Activated naive CD4-positive, alpha-beta T cell treated with anti-CD3 and anti-CD28 coated beads, Interleukin-2, amount 50 U/mL, for 72 hours (primary cell): ENCODE measurements at regions not wholly inside any gene's neighbourhood (a gene's known extent, or its start where the extent isn't known, plus 50 kb on each side); places are given as distances from the start of the nearest gene placed in this dataset.
A peak's percentile ranks its signal among the peaks of the same experiment; 100 is the strongest.

Experiments used
- ATAC-seq, 2 donors: fragments of 150-1000 bp; cut with Tn5 transposase; 2 replicates each; pipeline ENCODE4 v1.10.0; 2021; ENCODE audit warnings: mild to moderate bottlenecking in 2 of 2, moderate library complexity in 2 of 2
- DNase-seq, 2 donors: peaks; one replicate each; pipeline ENCODE4 v3.0.0; 2021 to 2022; ENCODE audit warnings: low spot score in 2 of 2
- H3K27ac Mint-ChIP-seq, 2 donors: one replicate each; pipeline ENCODE4 v1.8.0; 2022; ENCODE audit warnings: mild to moderate bottlenecking in 2 of 2, mixed read lengths in 2 of 2
- H3K36me3 Mint-ChIP-seq, 2 donors: one replicate each; pipeline ENCODE4 v1.8.0; 2022; ENCODE audit warnings: mixed read lengths in 2 of 2
- H3K9me3 Mint-ChIP-seq, 2 donors: one replicate each; pipeline ENCODE4 v1.8.0; 2022; ENCODE audit warnings: mixed read lengths in 2 of 2

DNA sequence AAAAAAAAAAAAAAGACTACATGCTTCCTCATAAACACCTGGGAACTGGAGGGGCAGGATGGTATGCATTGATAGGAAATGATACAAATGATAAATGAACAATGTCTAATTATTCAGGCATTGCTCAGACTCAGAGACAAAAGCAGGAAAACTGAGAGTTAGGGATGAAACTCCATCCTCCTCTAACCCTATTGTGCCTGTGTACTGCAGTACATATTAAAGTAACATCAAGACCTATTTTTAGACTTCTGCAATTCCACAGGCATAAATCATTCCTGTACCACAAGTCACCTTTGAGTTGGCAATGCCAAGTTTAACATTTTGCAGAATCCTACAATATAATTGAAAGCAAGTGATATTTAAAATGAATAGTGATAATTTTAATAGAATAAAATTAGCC lies 156.5 kb upstream of the USP15 start:
- no peak for DNase-seq
- peaks cover 0 to 4% of the 10 kb centered on the region in 2 donors for H3K36me3 Mint-ChIP-seq
- H3K27ac Mint-ChIP-seq = peak overlapping the region in 1 of 2 donors; percentile 9
- no peak for ATAC-seq
- H3K9me3 Mint-ChIP-seq = no peaks in the 10 kb centered on the region

DNA sequence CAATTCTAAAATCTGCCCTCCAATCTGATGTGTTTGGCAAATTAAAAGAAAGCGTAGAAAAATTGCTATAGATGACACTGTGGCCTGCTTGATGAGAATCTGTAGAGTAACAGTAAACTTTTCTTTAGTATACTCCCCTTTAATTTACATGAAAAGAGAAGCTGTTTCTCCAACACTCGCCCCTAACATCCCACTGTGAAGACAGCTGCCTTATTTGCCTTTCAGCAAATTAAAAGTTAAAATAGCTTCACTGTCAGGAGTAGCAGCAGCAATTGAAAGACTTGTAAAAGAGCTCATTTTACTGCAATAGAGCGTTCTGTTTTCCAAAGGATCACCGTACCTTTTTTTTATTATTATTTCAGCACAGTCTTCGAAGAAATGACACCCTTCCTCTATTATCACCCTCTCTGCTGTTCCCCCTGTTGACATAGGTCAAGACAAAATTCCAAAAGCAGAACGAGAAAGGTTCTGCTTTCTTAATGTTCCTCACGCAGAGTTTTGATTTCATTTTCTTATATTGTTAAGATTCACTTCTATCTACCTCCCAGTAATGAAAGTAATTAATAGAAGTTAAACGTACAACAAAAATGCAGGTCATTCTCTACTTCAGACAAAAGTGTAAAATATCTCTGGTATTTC lies 153.5 kb upstream of the USP15 start:
- Mint-ChIP-seq H3K27ac (no peak overlapping the region), H3K36me3 (peaks cover 0 to 16% of the 10 kb centered on the region in 2 donors), H3K9me3 (peaks cover 6 to 9% of the 10 kb centered on the region in 2 donors)
- ATAC-seq = no peak
- DNase-seq = no peak

DNA sequence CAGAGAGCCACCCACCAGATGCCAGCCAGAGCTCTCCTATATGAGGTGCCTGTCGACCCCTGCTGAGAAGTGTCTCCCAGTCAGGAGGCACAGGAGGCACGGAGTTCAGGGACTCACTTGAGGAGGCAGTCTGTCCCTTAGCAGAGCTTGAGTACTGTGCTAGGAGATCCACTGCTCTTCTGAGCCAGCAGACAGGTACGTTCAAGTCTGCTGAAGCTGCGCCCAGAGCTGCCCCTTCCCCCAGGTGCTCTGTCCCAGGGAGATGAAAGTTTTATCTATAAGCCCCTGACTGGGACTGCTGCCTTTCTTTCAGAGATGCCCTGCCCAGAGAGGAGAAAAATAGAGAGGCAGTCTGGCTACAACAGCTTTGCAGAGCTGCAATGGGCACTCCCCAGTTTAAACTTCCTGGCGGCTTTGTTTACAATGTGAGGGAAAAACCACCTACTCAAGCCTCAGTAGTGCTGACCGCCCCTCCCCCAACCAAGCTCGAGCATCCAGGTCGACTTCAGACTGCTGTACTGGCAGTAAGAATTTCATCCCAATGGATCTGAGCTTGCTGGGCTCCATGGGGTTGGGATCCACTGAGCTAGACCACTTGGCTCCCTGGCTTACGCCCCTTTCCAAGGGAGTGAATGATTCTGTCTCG lies 146.7 kb upstream of the USP15 start:
- H3K36me3 Mint-ChIP-seq = peaks cover 0 to 12% of the 10 kb centered on the region in 2 donors
- no peak for DNase-seq
- H3K9me3 Mint-ChIP-seq = peaks cover 6 to 11% of the 10 kb centered on the region in 2 donors
- ATAC-seq = no peak
- no peak overlapping the region for H3K27ac Mint-ChIP-seq

DNA sequence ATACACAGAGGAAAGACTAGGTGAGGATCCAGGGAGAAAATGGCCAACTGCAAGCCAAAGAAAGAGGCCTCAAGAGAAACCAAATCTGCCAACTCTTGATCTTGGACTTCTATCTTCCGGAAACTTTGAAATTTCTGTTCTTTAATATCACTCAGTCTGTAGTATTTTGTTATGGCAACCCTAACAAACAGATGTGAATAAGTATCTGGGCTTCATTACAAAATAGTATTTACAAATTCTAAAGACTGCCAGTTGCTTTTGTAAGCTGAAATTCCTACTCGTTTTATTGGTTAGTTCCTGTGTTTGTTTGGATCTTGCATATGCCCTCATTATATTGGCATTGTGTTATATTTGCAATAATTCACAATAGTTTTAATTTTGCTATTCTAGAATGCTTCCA lies 143.2 kb upstream of the USP15 start:
- Mint-ChIP-seq H3K9me3 (no peaks in the 10 kb centered on the region), H3K36me3 (no peaks in the 10 kb centered on the region), H3K27ac (no peak overlapping the region)
- no peak for DNase-seq
- ATAC-seq = no peak

DNA sequence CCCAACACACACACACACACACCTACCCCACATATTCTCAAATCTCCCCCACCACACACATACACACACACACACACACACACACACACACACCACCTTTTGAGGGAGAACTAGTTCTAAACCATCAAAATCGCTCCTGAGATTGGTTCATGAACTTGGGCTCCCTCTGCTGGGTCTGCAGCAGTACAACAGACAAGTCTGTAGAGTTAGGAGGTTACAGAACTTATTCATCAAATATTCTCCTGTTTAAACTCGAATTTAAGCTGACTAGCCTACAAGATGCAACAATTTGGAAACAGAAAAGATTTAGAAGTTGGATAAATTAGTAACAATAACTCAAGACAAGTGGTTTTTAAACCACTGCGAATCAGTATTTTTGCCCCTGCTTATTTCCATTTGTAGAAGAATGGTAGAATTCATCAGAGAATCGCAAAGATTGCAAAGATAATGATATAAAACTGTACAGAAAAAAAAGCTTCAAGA lies 136.4 kb upstream of the USP15 start:
- H3K36me3 Mint-ChIP-seq = no peaks in the 10 kb centered on the region
- no peak overlapping the region for H3K27ac Mint-ChIP-seq
- ATAC-seq = peak; percentile 28 to 58
- no peaks in the 10 kb centered on the region for H3K9me3 Mint-ChIP-seq
- DNase-seq = peak in 1 of 2 donors; percentile 34

DNA sequence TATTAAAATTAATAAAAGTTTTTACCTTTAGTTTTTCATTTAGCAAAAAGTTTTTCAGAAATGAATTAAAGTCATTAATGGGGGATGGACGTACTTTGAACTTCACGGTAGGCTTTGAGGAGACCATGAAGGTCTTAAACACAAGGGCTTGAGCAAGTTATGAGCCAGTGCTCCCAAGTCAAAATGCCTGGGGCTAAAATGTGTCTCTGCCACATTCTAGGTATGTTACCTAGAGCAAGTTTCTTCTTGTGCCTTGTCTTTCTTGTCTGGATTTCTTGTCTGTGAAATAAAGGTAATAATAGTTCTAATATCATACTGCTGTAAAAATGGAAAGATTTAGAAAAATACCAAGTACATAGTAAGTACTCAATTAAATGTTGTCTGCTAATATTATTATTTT lies 132.7 kb upstream of the USP15 start:
- no peaks in the 10 kb centered on the region for H3K9me3 Mint-ChIP-seq
- no peak overlapping the region for H3K27ac Mint-ChIP-seq
- no peak for ATAC-seq
- DNase-seq = no peak
- no peaks in the 10 kb centered on the region for H3K36me3 Mint-ChIP-seq

DNA sequence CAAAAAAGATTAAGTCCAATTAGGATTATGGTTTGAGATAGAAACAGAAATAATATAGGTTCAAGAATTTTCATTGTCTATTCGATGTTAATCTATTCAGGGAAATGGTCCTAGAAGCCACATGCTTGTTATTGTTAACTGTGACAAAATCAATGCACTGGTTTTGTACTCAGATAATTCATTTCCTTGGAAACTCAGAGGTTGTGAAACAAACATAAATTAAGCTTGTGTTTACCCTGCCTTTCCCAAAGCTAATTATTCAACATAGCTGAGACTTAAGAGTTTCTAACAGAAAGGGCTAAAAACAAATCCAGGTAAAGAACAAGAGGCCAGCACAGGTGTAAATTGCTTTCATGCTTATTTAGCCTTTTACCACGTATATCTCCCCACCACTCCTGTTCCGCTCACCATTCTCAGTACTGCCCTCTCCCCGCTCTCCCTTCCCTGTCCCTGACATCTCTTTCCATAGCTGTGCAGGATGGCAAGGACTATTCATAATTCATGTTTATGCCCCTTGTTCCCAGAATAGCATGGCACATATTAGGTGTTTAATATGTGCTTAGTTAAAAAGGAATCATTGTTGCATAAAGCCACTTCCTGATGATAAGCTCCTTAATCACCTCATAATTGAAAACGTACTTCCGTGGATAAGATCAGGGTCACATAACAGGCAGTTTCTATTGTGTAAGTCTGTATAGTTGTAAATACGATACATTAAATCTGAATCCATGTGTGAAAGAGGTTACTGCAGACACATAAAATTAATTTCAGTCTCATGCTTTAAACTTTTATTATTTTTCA lies 131.8 kb upstream of the USP15 start:
- no peak overlapping the region for H3K27ac Mint-ChIP-seq
- no peak for DNase-seq
- ATAC-seq = no peak
- no peaks in the 10 kb centered on the region for H3K36me3 Mint-ChIP-seq
- H3K9me3 Mint-ChIP-seq = no peaks in the 10 kb centered on the region

DNA sequence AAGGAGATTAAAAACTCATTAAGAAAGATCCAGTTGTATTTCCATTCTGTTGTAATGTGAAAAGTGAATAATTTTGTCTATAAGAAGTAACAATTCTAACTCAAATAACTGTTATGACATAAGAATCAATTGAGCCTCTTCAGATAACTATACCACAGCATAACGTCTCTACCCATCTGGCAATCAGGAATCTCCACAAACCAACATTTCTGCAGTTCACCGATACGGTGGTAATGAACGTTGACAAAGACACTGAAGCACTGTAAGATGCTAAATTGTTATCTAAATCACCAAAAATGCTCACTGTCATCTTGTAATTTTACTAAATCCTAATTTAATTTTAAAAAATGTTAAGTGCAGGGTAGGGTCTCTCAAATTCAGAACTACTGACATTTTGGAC lies 130.9 kb upstream of the USP15 start:
- DNase-seq = no peak
- Mint-ChIP-seq H3K27ac (no peak overlapping the region), H3K36me3 (no peaks in the 10 kb centered on the region), H3K9me3 (no peaks in the 10 kb centered on the region)
- no peak for ATAC-seq

DNA sequence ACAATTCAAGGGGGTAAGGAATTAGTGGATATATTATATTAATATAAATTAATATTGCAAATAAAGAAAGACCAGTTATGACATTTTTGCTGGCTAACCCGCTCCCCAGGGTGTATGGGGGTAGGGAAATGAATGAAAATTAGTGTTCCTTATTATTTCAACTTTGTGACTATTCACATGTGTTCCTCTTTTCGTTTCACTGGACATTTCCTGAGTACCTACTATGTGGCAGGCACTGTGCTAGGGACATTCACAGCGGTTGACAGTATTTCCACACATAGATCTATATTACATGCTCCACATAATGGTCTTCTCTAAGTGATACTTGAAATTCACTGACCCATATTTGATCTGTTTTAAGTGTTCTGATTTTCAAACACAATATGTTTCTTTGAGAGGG lies 129.8 kb upstream of the USP15 start:
- ATAC-seq (no peak), DNase-seq (no peak)
- H3K27ac Mint-ChIP-seq = no peak overlapping the region
- no peaks in the 10 kb centered on the region for H3K36me3 Mint-ChIP-seq
- H3K9me3 Mint-ChIP-seq = no peaks in the 10 kb centered on the region

DNA sequence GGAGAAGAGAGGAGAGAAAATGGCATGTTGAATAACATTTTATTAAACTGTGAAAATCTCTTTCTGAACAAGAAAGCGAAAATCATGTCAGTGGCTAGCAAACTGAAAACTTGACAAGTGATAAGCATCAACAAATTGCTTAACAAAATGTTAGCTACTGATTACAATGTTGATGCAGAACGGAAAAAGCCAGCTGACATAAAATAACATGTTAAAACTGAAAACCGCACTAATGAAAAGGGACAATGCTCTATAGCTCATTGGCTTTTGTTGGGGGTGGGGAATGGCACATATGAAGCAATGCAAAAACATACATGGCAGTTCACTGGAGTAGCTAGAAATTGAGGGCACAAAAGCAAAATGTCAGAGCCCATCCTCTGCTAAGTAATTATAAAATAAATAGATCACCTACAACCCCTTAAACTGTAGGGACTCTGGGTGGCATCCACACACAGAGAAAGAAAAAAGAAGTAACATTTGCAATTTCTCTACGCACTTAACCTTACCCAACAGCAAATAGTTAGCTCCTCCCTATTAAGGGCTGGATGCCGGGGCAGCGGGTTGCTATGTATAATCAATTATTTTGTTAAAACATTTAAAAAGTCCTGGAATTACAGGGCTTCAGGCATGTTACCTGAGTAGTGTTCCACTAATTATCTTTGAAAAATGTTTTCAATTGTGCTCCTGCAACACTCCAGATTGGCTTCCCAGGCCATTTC lies 129.2 kb upstream of the USP15 start:
- Mint-ChIP-seq H3K36me3 (no peaks in the 10 kb centered on the region), H3K9me3 (no peaks in the 10 kb centered on the region), H3K27ac (no peak overlapping the region)
- DNase-seq = no peak
- ATAC-seq = no peak

DNA sequence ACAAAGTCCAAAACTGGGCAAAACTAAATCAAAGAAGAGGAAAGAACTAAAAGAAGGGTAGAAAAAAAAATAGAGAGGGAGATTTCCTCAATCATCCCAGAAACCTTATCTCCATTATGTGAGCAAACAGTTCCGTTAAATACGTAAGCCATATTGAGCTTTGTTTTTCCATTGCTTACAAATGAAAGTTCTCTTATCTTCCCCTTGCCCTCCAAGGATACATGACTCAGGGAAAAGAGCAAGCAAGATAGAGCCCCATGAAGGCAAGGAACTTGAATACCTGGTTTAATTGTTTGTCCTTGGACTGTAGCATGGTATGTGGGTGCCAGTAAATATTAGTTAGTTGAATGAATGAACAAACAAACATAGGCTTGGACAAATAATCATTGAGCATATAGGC lies 126.8 kb upstream of the USP15 start:
- Mint-ChIP-seq H3K9me3 (no peaks in the 10 kb centered on the region), H3K27ac (no peak overlapping the region), H3K36me3 (no peaks in the 10 kb centered on the region)
- no peak for DNase-seq
- no peak for ATAC-seq

DNA sequence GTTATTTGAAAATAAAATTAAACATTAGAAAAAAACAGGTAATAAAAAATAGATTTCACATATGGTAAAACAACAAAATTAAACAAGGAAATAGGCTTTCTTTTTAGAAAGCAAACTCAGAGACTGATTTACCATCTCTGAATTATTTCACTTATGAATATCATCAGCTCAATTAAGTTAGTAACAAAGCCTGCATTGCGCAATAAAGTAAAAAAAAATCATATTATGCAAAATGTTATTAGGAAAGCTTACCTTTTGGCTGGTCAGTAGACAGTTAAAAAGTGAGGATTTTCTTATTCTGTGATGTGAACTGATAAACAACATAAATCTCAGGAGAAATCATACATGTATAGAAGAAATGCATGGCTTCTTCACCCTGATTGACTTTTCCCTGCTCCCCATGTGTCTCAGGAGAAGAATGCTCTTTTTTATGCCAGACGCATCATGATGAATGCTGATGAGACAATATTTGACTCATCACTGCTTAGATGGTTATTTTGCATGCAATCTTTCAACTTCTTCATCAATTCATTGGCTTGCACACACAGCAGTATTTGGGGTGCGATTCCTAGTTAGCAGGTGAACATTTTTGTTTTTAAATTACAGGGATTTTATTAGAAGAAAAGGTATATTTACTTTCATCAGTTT lies 124.5 kb upstream of the USP15 start:
- no peak overlapping the region for H3K27ac Mint-ChIP-seq
- H3K9me3 Mint-ChIP-seq = no peaks in the 10 kb centered on the region
- no peaks in the 10 kb centered on the region for H3K36me3 Mint-ChIP-seq
- ATAC-seq (no peak), DNase-seq (no peak)

DNA sequence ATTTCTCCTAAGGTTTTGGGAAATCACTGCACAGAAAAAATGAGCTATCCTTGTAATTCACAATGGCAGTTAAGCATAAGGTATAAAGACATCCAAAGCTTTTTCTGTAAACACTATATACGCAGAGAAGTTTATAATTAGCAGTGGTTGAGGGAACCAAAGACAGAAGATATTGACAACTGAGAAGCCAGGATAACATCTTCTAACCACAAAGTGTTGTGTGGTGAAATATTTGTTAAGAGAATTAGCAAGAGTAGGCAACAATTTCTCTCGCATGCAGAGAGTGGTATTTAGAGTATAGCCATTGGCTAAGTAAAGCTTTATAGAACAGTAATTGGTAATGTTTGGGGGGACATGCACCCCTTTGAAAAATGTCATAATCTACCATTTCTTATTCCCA lies 123.7 kb upstream of the USP15 start:
- H3K9me3 Mint-ChIP-seq = no peaks in the 10 kb centered on the region
- ATAC-seq = no peak
- DNase-seq = no peak
- no peak overlapping the region for H3K27ac Mint-ChIP-seq
- H3K36me3 Mint-ChIP-seq = no peaks in the 10 kb centered on the region

DNA sequence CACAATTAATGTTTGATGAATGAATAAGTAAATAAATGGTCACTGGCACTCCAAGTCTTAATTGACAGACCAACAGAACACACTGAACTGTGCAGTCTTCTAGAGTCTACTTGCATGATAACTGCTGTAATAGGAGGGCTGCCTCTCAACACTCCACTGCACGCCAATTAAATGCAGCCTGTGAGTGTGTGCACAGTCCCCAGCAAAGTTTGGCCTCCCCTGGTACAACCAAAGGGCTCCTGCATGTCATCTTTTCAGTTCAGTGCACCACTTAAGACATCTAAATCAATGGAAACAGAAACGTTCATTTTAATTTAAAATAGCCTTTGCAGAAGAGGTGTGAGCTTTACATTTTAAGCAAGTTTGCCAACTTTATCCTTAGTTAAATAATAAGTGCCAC lies 121.7 kb upstream of the USP15 start:
- DNase-seq (no peak), ATAC-seq (no peak)
- Mint-ChIP-seq H3K9me3 (no peaks in the 10 kb centered on the region), H3K36me3 (no peaks in the 10 kb centered on the region), H3K27ac (no peak overlapping the region)

DNA sequence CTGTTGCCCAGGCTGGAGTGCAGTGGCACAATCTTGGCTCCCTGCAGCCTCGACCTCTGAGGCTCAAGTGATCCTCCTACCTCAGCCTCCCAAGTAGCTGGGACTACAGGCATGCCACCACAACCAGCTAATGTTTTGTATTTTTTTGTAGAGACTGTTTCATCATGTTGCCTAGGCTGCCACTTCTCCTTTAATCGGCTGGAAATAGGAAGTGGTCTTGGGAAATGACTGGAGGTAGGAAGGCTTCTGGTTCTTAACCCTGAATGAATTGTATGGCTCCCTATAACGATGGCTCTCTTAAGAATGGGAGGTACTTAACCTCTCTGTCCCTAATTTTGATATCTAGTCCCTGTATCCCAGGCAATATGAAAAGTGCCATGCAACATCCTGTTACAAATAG lies 113.9 kb upstream of the USP15 start:
- Mint-ChIP-seq H3K9me3 (no peaks in the 10 kb centered on the region), H3K36me3 (no peaks in the 10 kb centered on the region), H3K27ac (no peak overlapping the region)
- DNase-seq = no peak
- ATAC-seq = no peak

DNA sequence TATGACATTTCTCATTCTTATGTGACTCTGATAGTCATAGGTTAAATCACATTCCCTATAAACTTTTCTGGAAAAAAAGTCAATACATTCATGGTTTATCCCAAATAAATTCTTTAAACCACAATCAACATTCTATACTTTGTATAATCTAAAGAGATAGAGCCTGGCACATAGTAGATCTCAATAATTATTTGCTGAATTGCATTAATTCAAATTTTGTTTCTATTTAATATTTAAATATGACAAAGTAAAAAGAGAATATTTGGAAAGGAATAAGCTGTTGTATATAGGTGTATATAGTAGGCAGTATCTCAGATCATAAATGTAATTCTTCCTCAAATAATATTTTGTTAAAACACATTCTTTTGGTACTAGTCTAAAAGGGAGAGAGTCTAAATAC lies 102.2 kb upstream of the USP15 start:
- Mint-ChIP-seq H3K36me3 (no peaks in the 10 kb centered on the region), H3K9me3 (no peaks in the 10 kb centered on the region), H3K27ac (no peak overlapping the region)
- DNase-seq = no peak
- no peak for ATAC-seq
